ENCODE measurements at regions not wholly inside any gene's neighbourhood (a gene's known extent, or its start where the extent isn't known, plus 50 kb on each side); places are given as distances from the start of the nearest gene placed in this dataset.
A peak's percentile ranks its signal among the peaks of the same experiment; 100 is the strongest.

GRCh38 chr19:56917998-56918397, 77.5 kb upstream of the PEG3 start:
- TF ChIP-seq CTCF (IDR thresholded peaks at IDR 0.05) (peak in 3 of 6 experiments; percentile 12 to 28 (median 27)), POLR2A (IDR thresholded peaks at IDR 0.05) (no peak)

Measured in adrenal gland (tissue), 5 donors.